SK-N-SH treated with all-trans-retinoic acid at 6 μM for 48 hours (cell line): ENCODE measurements at regions not wholly inside any gene's neighbourhood (a gene's known extent, or its start where the extent isn't known, plus 50 kb on each side); places are given as distances from the start of the nearest gene placed in this dataset.

ENCODE experiments used
- ATAC-seq: fragments of 200-7000 bp; cut with Tn5 transposase; 3 replicates; pipeline ENCODE4 v1.9.1; 2020; ENCODE audit warnings: mild to moderate bottlenecking, moderate library complexity
- ARNTL ChIP-seq: fragments of 450-650 bp; formaldehyde crosslinking; IDR thresholded peaks from 2 replicates; pipeline ENCODE4 v1.5.0; 2020; ENCODE audit warnings: low read depth, mild to moderate bottlenecking, moderate library complexity, borderline replicate concordance
- BACH2 ChIP-seq: fragments of 250-450 bp; sonication (Bioruptor Pico); IDR thresholded peaks from 2 replicates; pipeline ENCODE4 v1.9.0; 2021; ENCODE audit warnings: mild to moderate bottlenecking, borderline replicate concordance
- CREB5 ChIP-seq: fragments of 250-450 bp; sonication (Bioruptor Pico); IDR thresholded peaks from 2 replicates; pipeline ENCODE4 v1.5.1; 2020; ENCODE audit warnings: low read depth, mild to moderate bottlenecking, moderate library complexity
- CSDC2 ChIP-seq: fragments of 250-450 bp; sonication (Bioruptor Pico); IDR thresholded peaks from 2 replicates; pipeline ENCODE4 v1.5.0; 2020; ENCODE audit warnings: mild to moderate bottlenecking, moderate library complexity
- ESRRG ChIP-seq: fragments of 250-450 bp; sonication (Bioruptor Pico); IDR thresholded peaks from 2 replicates; pipeline ENCODE4 v1.6.1; 2021; ENCODE audit warnings: mild to moderate bottlenecking
- GLIS3 ChIP-seq: fragments of 250-450 bp; sonication (Bioruptor Pico); IDR thresholded peaks from 2 replicates; pipeline ENCODE4 v1.5.0; 2020; ENCODE audit warnings: mild to moderate bottlenecking, moderate library complexity
- ISL1 ChIP-seq: fragments of 250-450 bp; sonication (Bioruptor Pico); IDR thresholded peaks from 2 replicates; pipeline ENCODE4 v2.1.2; 2022; ENCODE audit warnings: mild to moderate bottlenecking, moderate library complexity
- OSR1 ChIP-seq: fragments of 250-450 bp; sonication (Bioruptor Pico); IDR thresholded peaks from 2 replicates; pipeline ENCODE4 v1.8.0; 2022; ENCODE audit warnings: moderate library complexity, mild to moderate bottlenecking, inconsistent platforms
- POU6F1 ChIP-seq: fragments of 250-450 bp; sonication (Bioruptor Pico); IDR thresholded peaks from 2 replicates; pipeline ENCODE4 v1.8.0; 2021; ENCODE audit warnings: low read depth, mild to moderate bottlenecking, moderate library complexity, borderline replicate concordance
- PPARA ChIP-seq: fragments of 250-450 bp; sonication (Bioruptor Pico); IDR thresholded peaks from 2 replicates; pipeline ENCODE4 v1.5.0; 2020; ENCODE audit warnings: mild to moderate bottlenecking, borderline replicate concordance
- RARB ChIP-seq: fragments of 250-450 bp; sonication (Bioruptor Pico); IDR thresholded peaks from 2 replicates; pipeline ENCODE4 v1.8.0; 2021; ENCODE audit warnings: mild to moderate bottlenecking, moderate library complexity
- SNAI2 ChIP-seq: fragments of 250-450 bp; sonication (Bioruptor Pico); IDR thresholded peaks from 2 replicates; pipeline ENCODE4 v1.5.0; 2020; ENCODE audit warnings: mild to moderate bottlenecking, moderate library complexity
- TOX ChIP-seq: fragments of 250-450 bp; sonication (Bioruptor Pico); IDR thresholded peaks from 2 replicates; pipeline ENCODE4 v1.8.0; 2021; ENCODE audit warnings: mild to moderate bottlenecking, moderate library complexity, borderline replicate concordance
- TSHZ2 ChIP-seq: fragments of 250-450 bp; sonication (Bioruptor Pico); IDR thresholded peaks from 2 replicates; pipeline ENCODE4 v1.5.0; 2020; ENCODE audit warnings: mild to moderate bottlenecking, moderate library complexity
- ZC3H10 ChIP-seq: fragments of 250-450 bp; sonication (Bioruptor Pico); IDR thresholded peaks from 2 replicates; pipeline ENCODE4 v1.5.1; 2021; ENCODE audit warnings: mild to moderate bottlenecking, moderate library complexity
- ZFP3 ChIP-seq: fragments of 250-450 bp; sonication (Bioruptor Pico); IDR thresholded peaks from 2 replicates; pipeline ENCODE4 v1.5.0; 2020; ENCODE audit warnings: mild to moderate bottlenecking, moderate library complexity
- ZNF565 ChIP-seq: fragments of 450-650 bp; formaldehyde crosslinking; conservative IDR thresholded peaks from 2 replicates; pipeline ENCODE4 v1.5.0; 2020; ENCODE audit warnings: low read depth, mild to moderate bottlenecking, moderate library complexity
- ZNF70 ChIP-seq: fragments of 450-650 bp; formaldehyde crosslinking; IDR thresholded peaks from 2 replicates; pipeline ENCODE4 v1.5.0; 2020; ENCODE audit warnings: mild to moderate bottlenecking, moderate library complexity
- ZNF8 ChIP-seq: fragments of 450-650 bp; formaldehyde crosslinking; IDR thresholded peaks from 2 replicates; pipeline ENCODE4 v1.5.0; 2020; ENCODE audit warnings: mild to moderate bottlenecking, moderate library complexity
- TF ChIP-seq, protein P1 (sequence below): fragments of 250-450 bp; sonication (Bioruptor Pico); IDR thresholded peaks from 2 replicates; pipeline ENCODE4 v1.8.0; 2020; ENCODE audit warnings: mild to moderate bottlenecking, moderate library complexity, borderline replicate concordance

- ATAC-seq = no peak
- TF ChIP-seq, protein P1, sequence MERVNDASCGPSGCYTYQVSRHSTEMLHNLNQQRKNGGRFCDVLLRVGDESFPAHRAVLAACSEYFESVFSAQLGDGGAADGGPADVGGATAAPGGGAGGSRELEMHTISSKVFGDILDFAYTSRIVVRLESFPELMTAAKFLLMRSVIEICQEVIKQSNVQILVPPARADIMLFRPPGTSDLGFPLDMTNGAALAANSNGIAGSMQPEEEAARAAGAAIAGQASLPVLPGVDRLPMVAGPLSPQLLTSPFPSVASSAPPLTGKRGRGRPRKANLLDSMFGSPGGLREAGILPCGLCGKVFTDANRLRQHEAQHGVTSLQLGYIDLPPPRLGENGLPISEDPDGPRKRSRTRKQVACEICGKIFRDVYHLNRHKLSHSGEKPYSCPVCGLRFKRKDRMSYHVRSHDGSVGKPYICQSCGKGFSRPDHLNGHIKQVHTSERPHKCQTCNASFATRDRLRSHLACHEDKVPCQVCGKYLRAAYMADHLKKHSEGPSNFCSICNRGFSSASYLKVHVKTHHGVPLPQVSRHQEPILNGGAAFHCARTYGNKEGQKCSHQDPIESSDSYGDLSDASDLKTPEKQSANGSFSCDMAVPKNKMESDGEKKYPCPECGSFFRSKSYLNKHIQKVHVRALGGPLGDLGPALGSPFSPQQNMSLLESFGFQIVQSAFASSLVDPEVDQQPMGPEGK (CRISPR knock-in tag) = no peak
- TF ChIP-seq CREB5 (CRISPR knock-in tag) (no peak), ARNTL (CRISPR knock-in tag) (no peak), ISL1 (CRISPR knock-in tag) (no peak), ZNF70 (CRISPR knock-in tag) (no peak), SNAI2 (no peak)
- TF ChIP-seq, all 23 proteins: peak for 0
Measured at GRCh38 chr2:126399001-126399400, 257.0 kb upstream of the GYPC start.

DNA sequence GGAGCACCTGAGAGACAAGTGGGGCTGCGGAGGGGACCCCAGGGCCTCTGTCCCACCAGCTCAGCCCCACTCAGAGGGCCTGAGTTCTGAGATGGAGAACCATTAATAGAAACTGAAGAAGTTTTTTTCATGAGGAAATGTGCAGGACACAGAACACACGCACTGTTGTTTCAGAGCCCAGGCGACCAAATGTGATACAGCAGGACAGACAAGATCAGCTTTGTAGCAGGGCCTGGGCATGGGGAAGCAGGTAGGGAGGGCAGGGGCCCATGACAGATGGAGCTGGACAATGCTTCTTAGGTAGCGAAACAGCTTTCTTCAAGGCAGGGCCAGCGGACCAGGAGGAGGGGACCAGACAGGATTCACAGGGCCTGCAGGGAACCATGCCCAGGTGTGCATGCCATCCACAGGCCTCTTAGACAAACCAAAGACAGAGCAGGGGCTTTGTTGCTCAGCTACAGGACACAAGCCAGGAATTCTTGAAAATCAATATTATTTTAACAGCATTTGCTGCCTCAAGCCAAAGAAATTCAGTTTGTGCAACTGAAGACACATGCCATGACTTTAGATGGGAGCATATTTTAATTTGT is 252.8 kb upstream of the GYPC start:
- no peak for TF ChIP-seq ZFP3 (CRISPR knock-in tag)
- no peak for ATAC-seq

- no peak for ATAC-seq
- no peak for TF ChIP-seq ZNF565 (CRISPR knock-in tag)
- no peak for TF ChIP-seq TSHZ2 (CRISPR knock-in tag)
- TF ChIP-seq, protein P1 (CRISPR knock-in tag) = no peak
- TF ChIP-seq ISL1 (CRISPR knock-in tag) = no peak
- TF ChIP-seq CSDC2 (CRISPR knock-in tag) = no peak
- TF ChIP-seq CREB5 (CRISPR knock-in tag) = no peak
- TF ChIP-seq ZC3H10 (CRISPR knock-in tag) = no peak
- no peak for TF ChIP-seq ZNF8 (CRISPR knock-in tag)
- no peak for TF ChIP-seq TOX
- no peak for TF ChIP-seq SNAI2
- TF ChIP-seq ARNTL (CRISPR knock-in tag) = no peak
- TF ChIP-seq GLIS3 (CRISPR knock-in tag) = no peak
- no peak for TF ChIP-seq POU6F1 (CRISPR knock-in tag)
- TF ChIP-seq BACH2 (CRISPR knock-in tag) = no peak
- no peak for TF ChIP-seq PPARA (CRISPR knock-in tag)
- no peak for TF ChIP-seq ESRRG (CRISPR knock-in tag)
- no peak for TF ChIP-seq ZNF70 (CRISPR knock-in tag)
- TF ChIP-seq ZFP3 (CRISPR knock-in tag) = no peak
- no peak for TF ChIP-seq OSR1 (CRISPR knock-in tag)
- no peak for TF ChIP-seq RARB (CRISPR knock-in tag)
Measured at GRCh38 chr2:126406267-126406666, 249.7 kb upstream of the GYPC start.
